Colonic mucosa (tissue), 4 donors: ENCODE measurements at regions not wholly inside any gene's neighbourhood (a gene's known extent, or its start where the extent isn't known, plus 50 kb on each side); places are given as distances from the start of the nearest gene placed in this dataset.

Experiments
- DNase-seq: peaks from one replicate; pipeline ENCODE4 v3.0.0-alpha.2; 2020
- H3K27ac ChIP-seq: fragments of 200-600 bp; one replicate; pipeline ENCODE4 v1.8.0; 2021
- H3K27me3 ChIP-seq: fragments of 200-600 bp; one replicate; pipeline ENCODE4 v1.8.0; 2021
- H3K36me3 ChIP-seq: fragments of 200-600 bp; one replicate; pipeline ENCODE4 v1.8.0; 2021
- H3K4me1 ChIP-seq: fragments of 200-600 bp; one replicate; pipeline ENCODE4 v1.8.0; 2021; ENCODE audit warnings: mild to moderate bottlenecking
- H3K4me3 ChIP-seq: fragments of 200-600 bp; one replicate; pipeline ENCODE4 v1.8.0; 2021
- H3K9ac ChIP-seq, 2 donors: one replicate each; pipeline ENCODE4 v1.7.0; 2013; ENCODE audit warnings: control low read depth in 2 of 2, low read depth in 2 of 2, low read length in 2 of 2
- H3K9me3 ChIP-seq: fragments of 200-600 bp; one replicate; pipeline ENCODE4 v1.8.0; 2021
- CTCF ChIP-seq: fragments of 200-600 bp; IDR thresholded peaks from one replicate; pipeline ENCODE4 v1.8.0; 2022; ENCODE audit warnings: antibody characterized with exemption, mild to moderate bottlenecking
- intact Hi-C: fragments of 100-400 bp; cut with DNase I; formaldehyde crosslinking; loops from one replicate; pipeline ENCODE4 v1.14.1; 2022
- donor health status: healthy.
- donor health status: DM: no; HTN: no; CAD: no.
- donor health status: DM: no; HTN: no; CAD: no.

- no peak overlapping the region for H3K4me3 ChIP-seq
- no peaks in the 10 kb centered on the region for H3K27me3 ChIP-seq
- DNase-seq: no peak
- TF ChIP-seq CTCF: no peak
- H3K9ac ChIP-seq: no peak overlapping the region
- H3K9me3 ChIP-seq: no peaks in the 10 kb centered on the region
- H3K36me3 ChIP-seq: no peaks in the 10 kb centered on the region
- intact Hi-C loops: no loop called here
- no peak overlapping the region for H3K27ac ChIP-seq
- H3K4me1 ChIP-seq: no peaks in the 10 kb centered on the region
Measured at GRCh38 chr5:16238018-16238417, 58.4 kb upstream of the MARCHF11 start.

- Histone ChIP-seq H3K4me3 (no peak overlapping the region), H3K27ac (no peak overlapping the region)
Measured at GRCh38 chr5:16234598-16234997, 55.0 kb upstream of the MARCHF11 start.

GRCh38 chr5:16233730-16234129 lies 54.1 kb upstream of the MARCHF11 start:
- intact Hi-C loops: no loop called here
- Histone ChIP-seq H3K27me3 (no peaks in the 10 kb centered on the region), H3K9me3 (no peaks in the 10 kb centered on the region), H3K9ac (no peak overlapping the region), H3K4me3 (no peak overlapping the region), H3K27ac (no peak overlapping the region), H3K4me1 (no peaks in the 10 kb centered on the region), H3K36me3 (no peaks in the 10 kb centered on the region)
- no peak for TF ChIP-seq CTCF
- no peak for DNase-seq

More at GRCh38 chr5:16234598-16234997, 55.0 kb upstream of the MARCHF11 start:
- Histone ChIP-seq H3K4me1 (no peaks in the 10 kb centered on the region), H3K9ac (no peak overlapping the region), H3K9me3 (no peaks in the 10 kb centered on the region), H3K27me3 (no peaks in the 10 kb centered on the region), H3K36me3 (no peaks in the 10 kb centered on the region)
- intact Hi-C loops: no loop called here
- TF ChIP-seq CTCF: no peak
- no peak for DNase-seq

- Histone ChIP-seq H3K36me3 (no peaks in the 10 kb centered on the region), H3K4me3 (no peak overlapping the region), H3K9ac (no peak overlapping the region), H3K27me3 (no peaks in the 10 kb centered on the region), H3K4me1 (no peaks in the 10 kb centered on the region), H3K27ac (no peak overlapping the region), H3K9me3 (no peaks in the 10 kb centered on the region)
- no peak for TF ChIP-seq CTCF
- no peak for DNase-seq
- intact Hi-C loops: no loop called here
Measured at GRCh38 chr5:16229357-16229940, 49.9 kb upstream of the MARCHF11 start.
